IMR-90 (cell line): ENCODE measurements at regions not wholly inside any gene's neighbourhood (a gene's known extent, or its start where the extent isn't known, plus 50 kb on each side); places are given as distances from the start of the nearest gene placed in this dataset.

Experiments used
- ATAC-seq: fragments of 200-7000 bp; cut with Tn5 transposase; 2 replicates; pipeline ENCODE4 v1.9.1; 2020; ENCODE audit warnings: low read depth, mild to moderate bottlenecking, moderate library complexity
- BruUV-seq: library from RNA; stranded (reverse); fragments of 400-500 nt; replicated peaks from 2 replicates; lab custom pipeline; 2021; lab: Mats Ljungman, UMichigan
- CTCF ChIA-PET: fragments of 300-600 bp; formaldehyde crosslinking; extraction: SDS; loops from one replicate; lab custom pipeline; 2021; ENCODE audit warnings: antibody characterized with exemption; lab: Yijun Ruan, JAX
- POLR2A ChIA-PET: fragments of 300-600 bp; sonication (Branson Sonifier 250); formaldehyde crosslinking; loops from one replicate; lab custom pipeline; 2022; ENCODE audit warnings: antibody characterized with exemption; ENCODE audit not compliant: unreplicated experiment; lab: Charles Lee
- DNase-seq: peaks from one replicate; pipeline ENCODE4 v3.0.0; 2013
- H2AFZ ChIP-seq: replicated peaks from 2 replicates; pipeline ENCODE3; 2013; ENCODE audit warnings: low read length, mild to moderate bottlenecking; ENCODE audit not compliant: poor library complexity
- H2AK5ac ChIP-seq: 2 replicates; pipeline ENCODE4 v1.6.1; 2013; ENCODE audit warnings: low read depth, low read length, inconsistent platforms
- H2AK9ac ChIP-seq: replicated peaks from 2 replicates; pipeline ENCODE3; 2013; ENCODE audit warnings: mild to moderate bottlenecking, low read depth, low read length, moderate library complexity; ENCODE audit not compliant: poor library complexity
- H2BK120ac ChIP-seq: 2 replicates; pipeline ENCODE4 v1.6.1; 2013; ENCODE audit warnings: low read depth, low read length, inconsistent platforms
- H2BK15ac ChIP-seq: 3 replicates; pipeline ENCODE4 v1.6.1; 2013; ENCODE audit warnings: low read depth, low read length, inconsistent platforms
- H2BK20ac ChIP-seq: 2 replicates; pipeline ENCODE4 v1.6.1; 2013; ENCODE audit warnings: low read depth, mild to moderate bottlenecking, inconsistent platforms, low read length, moderate library complexity
- H2BK5ac ChIP-seq: 2 replicates; pipeline ENCODE4 v1.6.1; 2013; ENCODE audit warnings: mild to moderate bottlenecking, low read depth, low read length, inconsistent platforms; ENCODE audit not compliant: poor library complexity, severe bottlenecking
- H3K14ac ChIP-seq: replicated peaks from 2 replicates; pipeline ENCODE4 v1.6.1; 2013; ENCODE audit warnings: low read depth, low read length, inconsistent platforms
- H3K18ac ChIP-seq: 2 replicates; pipeline ENCODE4 v1.6.1; 2013; ENCODE audit warnings: low read depth, low read length, control low read depth
- H3K23ac ChIP-seq: 2 replicates; pipeline ENCODE4 v1.6.1; 2013; ENCODE audit warnings: low read depth, low read length, inconsistent platforms
- H3K27ac ChIP-seq: 2 replicates; pipeline ENCODE4 v1.5.1; 2013; ENCODE audit warnings: mild to moderate bottlenecking, control low read depth, low read length; ENCODE audit not compliant: insufficient read depth
- H3K27me3 ChIP-seq: 2 replicates; pipeline ENCODE4 v1.6.1; 2013; ENCODE audit warnings: low read length; ENCODE audit not compliant: control insufficient read depth, insufficient read depth
- H3K36me3 ChIP-seq: 2 replicates; pipeline ENCODE4 v1.6.1; 2013; ENCODE audit warnings: low read length, mixed read lengths; ENCODE audit not compliant: control insufficient read depth, insufficient read depth
- H3K4ac ChIP-seq: 2 replicates; pipeline ENCODE4 v1.6.1; 2013; ENCODE audit warnings: low read depth, low read length, inconsistent platforms
- H3K4me1 ChIP-seq: 2 replicates; pipeline ENCODE4 v1.6.1; 2013; ENCODE audit warnings: low read length, mixed read lengths; ENCODE audit not compliant: control insufficient read depth, insufficient read depth
- H3K4me2 ChIP-seq: 2 replicates; pipeline ENCODE4 v1.6.1; 2013; ENCODE audit warnings: low read depth, mild to moderate bottlenecking, control low read depth, low read length, moderate library complexity
- H3K4me3 ChIP-seq: 2 replicates; pipeline ENCODE4 v1.5.1; 2013; ENCODE audit warnings: low read depth, mild to moderate bottlenecking, control low read depth, low read length, moderate library complexity; ENCODE audit not compliant: insufficient read depth
- H3K56ac ChIP-seq: 2 replicates; pipeline ENCODE4 v1.6.1; 2013; ENCODE audit warnings: low read length, inconsistent platforms; ENCODE audit not compliant: insufficient read depth; ENCODE audit errors: extremely low read depth
- H3K79me1 ChIP-seq, 2 experiments: 2 replicates each; pipeline ENCODE4 v1.6.1; 2013; ENCODE audit warnings: low read length in 2 of 2, inconsistent platforms in 1 of 2, low read depth in 1 of 2
- H3K9ac ChIP-seq: 2 replicates; pipeline ENCODE4 v1.6.1; 2013; ENCODE audit warnings: low read depth, low read length, control low read depth
- H3K9me1 ChIP-seq: 2 replicates; pipeline ENCODE4 v1.6.1; 2013; ENCODE audit warnings: low read length, inconsistent platforms; ENCODE audit not compliant: insufficient read depth
- H3K9me3 ChIP-seq: 2 replicates; pipeline ENCODE4 v1.6.1; 2013; ENCODE audit warnings: low read length; ENCODE audit not compliant: control insufficient read depth, insufficient read depth
- H4K20me1 ChIP-seq: 2 replicates; pipeline ENCODE4 v1.6.1; 2013; ENCODE audit warnings: low read length, inconsistent platforms; ENCODE audit not compliant: insufficient read depth
- H4K5ac ChIP-seq: 2 replicates; pipeline ENCODE4 v1.6.1; 2013; ENCODE audit warnings: mild to moderate bottlenecking, low read depth, low read length, control low read depth
- H4K8ac ChIP-seq, 2 experiments: 2 replicates each; pipeline ENCODE4 v1.6.1; 2013; ENCODE audit warnings: low read depth in 2 of 2, low read length in 2 of 2, control low read depth in 1 of 2, inconsistent platforms in 1 of 2
- H4K91ac ChIP-seq: 2 replicates; pipeline ENCODE4 v1.6.1; 2013; ENCODE audit warnings: low read depth, low read length, inconsistent platforms; ENCODE audit not compliant: insufficient read depth
- BHLHE40 ChIP-seq: fragments of 150-350 bp; IDR thresholded peaks from 2 replicates; pipeline ENCODE4 v1.6.1; 2016; ENCODE audit warnings: mild to moderate bottlenecking, low read depth, low read length
- CTCF ChIP-seq: conservative IDR thresholded peaks from 2 replicates; pipeline ENCODE4 v1.5.1; 2012; ENCODE audit warnings: mild to moderate bottlenecking, low read depth, low read length, improper control_type of control experiment
- MAFK ChIP-seq: IDR thresholded peaks from 2 replicates; pipeline ENCODE4 v1.6.1; 2012; ENCODE audit warnings: low read depth, low read length, improper control_type of control experiment
- RFX5 ChIP-seq: IDR thresholded peaks from 2 replicates; pipeline ENCODE4 v1.8.0; 2012; ENCODE audit warnings: low read depth, mild to moderate bottlenecking, low read length, moderate library complexity
- WGBS, 2 experiments: methylation state at CpG; one replicate each; pipeline versions ENCODE4 v1.1.5 to v1.1.7; 2013; ENCODE audit warnings: missing lambda C conversion rate in 2 of 2; ENCODE audit not compliant: insufficient read length in 1 of 2; ENCODE audit errors: extremely low coverage in 2 of 2; 5-methylcytosine and 5-hydroxymethylcytosine counted together
- dilution Hi-C: fragments of 300-500 bp; cut with HindIII; formaldehyde crosslinking; loops from one replicate; pipeline ENCODE4 v1.14.3; 2018; ENCODE audit warnings: low sequenced_read_pairs; ENCODE audit not compliant: unreplicated experiment
- in situ Hi-C: fragments of 300-500 bp; cut with MboI; formaldehyde crosslinking; loops from 3 replicates; pipeline ENCODE4 v1.14.3; 2019; ENCODE audit warnings: low sequenced_read_pairs, inconsistent platforms, mixed read lengths
- intact Hi-C: fragments of 100-400 bp; cut with micrococcal nuclease; formaldehyde crosslinking; loops from 2 replicates; pipeline ENCODE4 v1.10.0; 2022

- in situ Hi-C loops (no loop called here), intact Hi-C loops (no loop called here), dilution Hi-C loops (no loop called here)
- 0 out of 2 replicates have a peak overlapping the region, but pooled peaks have one; percentile 3 for H3K56ac ChIP-seq
- H4K8ac ChIP-seq = no peak overlapping the region
- H3K4me3 ChIP-seq = no peak overlapping the region
- CTCF ChIA-PET = no interaction called here
- peaks cover 5% of the 10 kb centered on the region; the same call in 1 of the 2 replicates for H3K9me1 ChIP-seq
- TF ChIP-seq CTCF = no peak
- TF ChIP-seq MAFK = peak; percentile 68
- no peak for TF ChIP-seq BHLHE40
- no peak for TF ChIP-seq RFX5
- POLR2A ChIA-PET = no interaction called here
- H3K4me2 ChIP-seq = no peak overlapping the region
- H4K20me1 ChIP-seq = no peaks in the 10 kb centered on the region
- H2BK20ac ChIP-seq = no peak overlapping the region
- no peaks in the 10 kb centered on the region for H3K79me1 ChIP-seq
- 67% methylated on average over 1 of the region's 4 CpGs; no CpG with 5 or more reads in 1 of the 2 experiments for WGBS, 2 experiments
- no peak overlapping the region for H2AFZ ChIP-seq
- no peak overlapping the region for H4K5ac ChIP-seq
- no peak overlapping the region for H3K4ac ChIP-seq
- no peak overlapping the region for H3K14ac ChIP-seq
- BruUV-seq = no TSS peak
- no peak overlapping the region for H3K9ac ChIP-seq
- H2BK15ac ChIP-seq = no peak overlapping the region
- H2AK9ac ChIP-seq = no peak overlapping the region
- H3K4me1 ChIP-seq = peaks cover 5% of the 10 kb centered on the region
- no peak for ATAC-seq
- no peak overlapping the region for H2BK120ac ChIP-seq
- H4K91ac ChIP-seq = no peak overlapping the region
- no peak overlapping the region for H3K18ac ChIP-seq
- H3K23ac ChIP-seq = no peak overlapping the region
- no peaks in the 10 kb centered on the region for H3K9me3 ChIP-seq
- DNase-seq = peak; percentile 23
- H3K27ac ChIP-seq = no peak overlapping the region
- H3K36me3 ChIP-seq = no peaks in the 10 kb centered on the region
- no peaks in the 10 kb centered on the region for H3K27me3 ChIP-seq
- no peak overlapping the region for H2AK5ac ChIP-seq
- H2BK5ac ChIP-seq = no peak overlapping the region
Measured at GRCh38 chr12:42683933-42684801, 94.6 kb upstream of the PRICKLE1 start.
